SK-N-SH treated with all-trans-retinoic acid at 6 μM for 48 hours (cell line): ENCODE measurements at regions not wholly inside any gene's neighbourhood (a gene's known extent, or its start where the extent isn't known, plus 50 kb on each side); places are given as distances from the start of the nearest gene placed in this dataset.

Source experiments
- ATAC-seq: fragments of 200-7000 bp; cut with Tn5 transposase; 3 replicates; pipeline ENCODE4 v1.9.1; 2020; ENCODE audit warnings: mild to moderate bottlenecking, moderate library complexity
- ESRRG ChIP-seq: fragments of 250-450 bp; sonication (Bioruptor Pico); IDR thresholded peaks from 2 replicates; pipeline ENCODE4 v1.6.1; 2021; ENCODE audit warnings: mild to moderate bottlenecking
- GLIS3 ChIP-seq: fragments of 250-450 bp; sonication (Bioruptor Pico); IDR thresholded peaks from 2 replicates; pipeline ENCODE4 v1.5.0; 2020; ENCODE audit warnings: mild to moderate bottlenecking, moderate library complexity
- ISL1 ChIP-seq: fragments of 250-450 bp; sonication (Bioruptor Pico); IDR thresholded peaks from 2 replicates; pipeline ENCODE4 v2.1.2; 2022; ENCODE audit warnings: mild to moderate bottlenecking, moderate library complexity
- OSR1 ChIP-seq: fragments of 250-450 bp; sonication (Bioruptor Pico); IDR thresholded peaks from 2 replicates; pipeline ENCODE4 v1.8.0; 2022; ENCODE audit warnings: moderate library complexity, mild to moderate bottlenecking, inconsistent platforms
- PATZ1 ChIP-seq: fragments of 250-450 bp; sonication (Bioruptor Pico); IDR thresholded peaks from 2 replicates; pipeline ENCODE4 v1.8.0; 2020; ENCODE audit warnings: mild to moderate bottlenecking, moderate library complexity, borderline replicate concordance
- POU6F1 ChIP-seq: fragments of 250-450 bp; sonication (Bioruptor Pico); IDR thresholded peaks from 2 replicates; pipeline ENCODE4 v1.8.0; 2021; ENCODE audit warnings: low read depth, mild to moderate bottlenecking, moderate library complexity, borderline replicate concordance
- PPARA ChIP-seq: fragments of 250-450 bp; sonication (Bioruptor Pico); IDR thresholded peaks from 2 replicates; pipeline ENCODE4 v1.5.0; 2020; ENCODE audit warnings: mild to moderate bottlenecking, borderline replicate concordance
- RARB ChIP-seq: fragments of 250-450 bp; sonication (Bioruptor Pico); IDR thresholded peaks from 2 replicates; pipeline ENCODE4 v1.8.0; 2021; ENCODE audit warnings: mild to moderate bottlenecking, moderate library complexity
- TCF4 ChIP-seq: fragments of 250-450 bp; sonication (Bioruptor Pico); IDR thresholded peaks from 2 replicates; pipeline ENCODE4 v1.8.0; 2021; ENCODE audit warnings: mild to moderate bottlenecking, moderate library complexity, borderline replicate concordance
- TOX ChIP-seq: fragments of 250-450 bp; sonication (Bioruptor Pico); IDR thresholded peaks from 2 replicates; pipeline ENCODE4 v1.8.0; 2021; ENCODE audit warnings: mild to moderate bottlenecking, moderate library complexity, borderline replicate concordance
- TSHZ2 ChIP-seq: fragments of 250-450 bp; sonication (Bioruptor Pico); IDR thresholded peaks from 2 replicates; pipeline ENCODE4 v1.5.0; 2020; ENCODE audit warnings: mild to moderate bottlenecking, moderate library complexity
- ZC3H10 ChIP-seq: fragments of 250-450 bp; sonication (Bioruptor Pico); IDR thresholded peaks from 2 replicates; pipeline ENCODE4 v1.5.1; 2021; ENCODE audit warnings: mild to moderate bottlenecking, moderate library complexity
- ZFP3 ChIP-seq: fragments of 250-450 bp; sonication (Bioruptor Pico); IDR thresholded peaks from 2 replicates; pipeline ENCODE4 v1.5.0; 2020; ENCODE audit warnings: mild to moderate bottlenecking, moderate library complexity
- ZFP30 ChIP-seq: fragments of 450-650 bp; formaldehyde crosslinking; IDR thresholded peaks from 2 replicates; pipeline ENCODE4 v1.5.0; 2022; ENCODE audit warnings: mild to moderate bottlenecking, moderate library complexity
- ZNF565 ChIP-seq: fragments of 450-650 bp; formaldehyde crosslinking; conservative IDR thresholded peaks from 2 replicates; pipeline ENCODE4 v1.5.0; 2020; ENCODE audit warnings: low read depth, mild to moderate bottlenecking, moderate library complexity

- TF ChIP-seq POU6F1 (CRISPR knock-in tag) (no peak), TOX (CRISPR knock-in tag) (no peak), TSHZ2 (peak; percentile 37; the same call in 1 of the 2 replicates), ZFP3 (peak; percentile 86), PATZ1 (no peak), TCF4 (CRISPR knock-in tag) (peak; percentile 36; the same call in 1 of the 2 replicates), RARB (CRISPR knock-in tag) (no peak), OSR1 (no peak)
- peak; percentile 88 for ATAC-seq
These were observed 50.4 kb upstream of the CIBAR2 start for GRCh38 chr16:85162478-85163277.

- no peak for ATAC-seq
- TF ChIP-seq ESRRG (CRISPR knock-in tag) (no peak), PATZ1 (no peak), ISL1 (CRISPR knock-in tag) (no peak), ZNF565 (CRISPR knock-in tag) (no peak), GLIS3 (CRISPR knock-in tag) (no peak), OSR1 (no peak), POU6F1 (CRISPR knock-in tag) (no peak), ZFP30 (CRISPR knock-in tag) (no peak)
These were observed 51.2 kb upstream of the CIBAR2 start for GRCh38 chr16:85163278-85164112.

GRCh38 chr16:85164431-85164830 is 52.2 kb upstream of the CIBAR2 start:
- TF ChIP-seq PPARA (CRISPR knock-in tag) (no peak), TCF4 (CRISPR knock-in tag) (no peak), ZC3H10 (CRISPR knock-in tag) (no peak)
- no peak for ATAC-seq
